ENCODE measurements at regions not wholly inside any gene's neighbourhood (a gene's known extent, or its start where the extent isn't known, plus 50 kb on each side); places are given as distances from the start of the nearest gene placed in this dataset.
A peak's percentile ranks its signal among the peaks of the same experiment; 100 is the strongest.
"Not testable (repeated sequence)": the region's sequence is repeated elsewhere in the genome, so short reads cannot be mapped to it uniquely, and the experiment has no call there.

DNA sequence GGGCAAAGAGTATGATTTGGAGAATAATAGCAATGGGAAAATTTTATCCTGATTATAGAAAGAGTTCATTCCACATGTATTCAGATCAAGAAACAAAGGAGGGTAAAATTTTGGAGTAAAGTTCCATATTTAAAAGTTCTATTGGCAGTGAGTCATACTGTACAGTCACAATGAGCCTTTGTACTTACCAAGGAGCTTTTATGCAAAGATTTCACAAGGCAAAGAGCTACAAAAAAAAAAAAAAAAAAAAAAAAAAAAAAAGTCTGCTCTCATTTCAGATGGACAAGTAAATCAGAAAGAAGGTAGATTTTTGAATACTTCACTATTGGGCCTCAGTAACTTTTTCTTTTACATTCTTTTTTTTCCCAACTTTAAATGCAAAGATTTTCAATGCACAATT lies 1802.2 kb upstream of the PIK3C3 start:
- peak; percentile 4 to 63 for DNase-seq (ENCODE audit: low read depth in 2 of 2)
- H3K4me3 ChIP-seq (replicated peaks in 1 of 2; ENCODE audit: low read depth in 2 of 2, low read length in 2 of 2) = no peak overlapping the region
- TF ChIP-seq, protein P1, sequence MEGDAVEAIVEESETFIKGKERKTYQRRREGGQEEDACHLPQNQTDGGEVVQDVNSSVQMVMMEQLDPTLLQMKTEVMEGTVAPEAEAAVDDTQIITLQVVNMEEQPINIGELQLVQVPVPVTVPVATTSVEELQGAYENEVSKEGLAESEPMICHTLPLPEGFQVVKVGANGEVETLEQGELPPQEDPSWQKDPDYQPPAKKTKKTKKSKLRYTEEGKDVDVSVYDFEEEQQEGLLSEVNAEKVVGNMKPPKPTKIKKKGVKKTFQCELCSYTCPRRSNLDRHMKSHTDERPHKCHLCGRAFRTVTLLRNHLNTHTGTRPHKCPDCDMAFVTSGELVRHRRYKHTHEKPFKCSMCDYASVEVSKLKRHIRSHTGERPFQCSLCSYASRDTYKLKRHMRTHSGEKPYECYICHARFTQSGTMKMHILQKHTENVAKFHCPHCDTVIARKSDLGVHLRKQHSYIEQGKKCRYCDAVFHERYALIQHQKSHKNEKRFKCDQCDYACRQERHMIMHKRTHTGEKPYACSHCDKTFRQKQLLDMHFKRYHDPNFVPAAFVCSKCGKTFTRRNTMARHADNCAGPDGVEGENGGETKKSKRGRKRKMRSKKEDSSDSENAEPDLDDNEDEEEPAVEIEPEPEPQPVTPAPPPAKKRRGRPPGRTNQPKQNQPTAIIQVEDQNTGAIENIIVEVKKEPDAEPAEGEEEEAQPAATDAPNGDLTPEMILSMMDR (IDR thresholded peaks at IDR 0.05; ENCODE audit: low read depth, low read length) = no peak

DNA sequence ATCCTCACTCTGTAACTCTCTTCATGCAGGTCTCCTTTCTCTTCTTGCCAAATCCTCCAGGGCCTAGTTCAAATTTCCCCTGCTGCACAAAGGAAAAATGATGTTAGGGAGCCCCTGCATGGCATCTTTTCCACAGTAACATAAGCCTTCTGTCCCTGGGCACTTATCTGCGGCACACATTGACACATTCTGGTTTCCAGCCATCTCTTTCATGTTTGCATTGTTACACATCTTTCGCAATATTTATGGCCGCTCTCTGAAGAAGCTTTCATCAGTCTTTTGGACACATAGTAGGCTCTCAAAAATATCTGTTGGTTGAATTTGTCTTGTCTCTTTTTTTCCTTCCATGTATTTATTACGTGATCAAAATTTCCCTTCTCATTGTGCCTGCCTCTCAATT lies 1806.1 kb upstream of the PIK3C3 start:
- H3K4me3 ChIP-seq (replicated peaks in 1 of 2; ENCODE audit: low read depth in 2 of 2, low read length in 2 of 2) = no peak overlapping the region
- DNase-seq (ENCODE audit: low read depth in 2 of 2) = no peak
- TF ChIP-seq, protein P1 (IDR thresholded peaks at IDR 0.05; ENCODE audit: low read depth, low read length) = no peak

DNA sequence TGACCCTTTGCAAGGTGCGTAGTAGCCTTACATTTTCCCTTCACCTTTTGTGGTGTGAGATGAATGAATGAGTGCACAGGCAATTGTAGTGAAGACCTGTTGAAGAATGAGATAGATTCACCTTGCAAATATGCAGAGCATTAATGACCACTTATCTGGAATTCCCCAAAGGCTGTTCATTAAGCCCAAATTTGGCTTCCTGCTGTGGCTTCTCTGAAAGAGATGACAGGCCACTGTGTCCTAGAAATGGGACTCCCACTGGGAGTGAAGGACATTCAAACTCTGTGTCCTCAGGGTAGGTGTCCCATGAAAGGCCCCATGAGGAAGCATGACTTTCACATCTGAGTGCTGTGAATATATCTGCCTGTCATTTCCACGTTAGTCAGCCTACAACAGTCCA lies 1821.8 kb upstream of the PIK3C3 start:
- H3K4me3 ChIP-seq (replicated peaks in 1 of 2; ENCODE audit: low read depth in 2 of 2, low read length in 2 of 2) = no peak overlapping the region
- TF ChIP-seq, protein P1 (IDR thresholded peaks at IDR 0.05; ENCODE audit: low read depth, low read length) = no peak
- DNase-seq (ENCODE audit: low read depth in 2 of 2) = no peak

DNA sequence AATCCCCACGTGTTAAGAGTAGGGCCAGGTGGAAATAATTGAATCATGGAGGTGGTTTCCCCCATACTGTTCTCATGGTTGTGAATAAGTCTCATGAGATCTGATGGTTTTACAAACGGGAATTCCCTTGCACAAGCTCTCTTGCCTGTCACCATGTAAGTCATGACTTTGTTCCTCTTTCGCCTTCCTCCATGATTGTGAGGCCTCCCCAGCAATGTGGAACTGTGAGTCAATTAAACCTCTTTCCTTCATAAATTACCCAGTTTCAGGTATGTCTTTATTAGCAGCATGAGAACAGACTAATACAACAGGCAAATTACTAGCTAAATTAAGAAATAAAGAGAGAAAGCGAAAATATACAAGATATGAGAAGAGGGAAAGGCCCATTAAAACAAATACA lies 1822.6 kb upstream of the PIK3C3 start:
- H3K4me3 ChIP-seq (replicated peaks in 1 of 2; ENCODE audit: low read depth in 2 of 2, low read length in 2 of 2); DNase-seq (ENCODE audit: low read depth in 2 of 2): not testable (repeated sequence)

DNA sequence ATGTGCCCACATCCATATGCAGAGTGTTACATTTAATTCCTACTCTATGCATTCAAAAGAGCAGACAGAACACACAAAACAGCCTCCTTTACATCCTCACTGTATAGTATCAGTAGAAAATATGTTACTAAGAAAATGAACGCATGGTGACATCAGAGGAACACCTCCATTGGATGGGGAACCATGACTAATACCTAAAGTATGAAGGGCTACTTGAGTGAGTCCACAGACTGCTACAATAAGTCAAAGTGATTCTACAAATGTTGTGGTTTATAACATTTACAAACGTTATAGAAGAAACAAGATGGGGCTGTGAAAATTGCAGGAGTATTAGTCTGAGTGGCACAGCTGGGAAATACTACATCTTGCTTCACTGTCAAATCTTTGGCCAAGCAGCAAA lies 1830.9 kb upstream of the PIK3C3 start:
- peak; percentile 6 to 77 for DNase-seq (ENCODE audit: low read depth in 2 of 2)
- TF ChIP-seq, protein P1 (IDR thresholded peaks at IDR 0.05; ENCODE audit: low read depth, low read length) = no peak
- no peak overlapping the region for H3K4me3 ChIP-seq (replicated peaks in 1 of 2; ENCODE audit: low read depth in 2 of 2, low read length in 2 of 2)

DNA sequence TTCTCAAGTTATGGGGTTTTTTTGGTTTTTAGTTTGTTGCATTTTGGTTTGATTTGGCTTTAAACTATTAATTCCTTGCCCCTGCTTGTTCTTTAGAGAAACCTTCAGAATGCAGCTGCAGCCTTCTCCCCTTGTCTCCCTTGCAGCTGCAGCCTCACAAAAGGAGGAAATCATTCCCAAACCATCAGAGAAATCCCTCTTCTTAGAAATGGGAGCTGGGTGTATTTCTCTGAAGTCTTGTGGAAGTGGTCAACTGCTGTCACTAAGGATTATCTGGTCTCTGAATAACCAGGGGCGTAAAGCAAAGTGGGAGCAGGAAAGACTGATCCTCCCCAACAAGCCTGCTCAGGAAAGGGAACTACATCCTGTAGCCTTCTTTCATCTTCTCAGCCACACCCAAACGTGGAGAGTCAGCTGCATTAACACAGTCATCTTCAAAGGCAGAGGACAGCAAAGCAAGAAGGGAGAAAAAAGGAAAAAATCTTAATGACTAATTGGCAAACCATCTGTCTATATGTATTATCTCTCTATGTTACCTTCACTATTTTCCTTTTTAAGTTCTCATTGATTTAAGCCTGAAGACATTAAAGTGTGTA lies 1834.1 kb upstream of the PIK3C3 start:
- H3K4me3 ChIP-seq (replicated peaks in 1 of 2; ENCODE audit: low read depth in 2 of 2, low read length in 2 of 2) = no peak overlapping the region
- TF ChIP-seq, protein P1 (IDR thresholded peaks at IDR 0.05; ENCODE audit: low read depth, low read length) = no peak
- DNase-seq (ENCODE audit: low read depth in 2 of 2) = no peak

DNA sequence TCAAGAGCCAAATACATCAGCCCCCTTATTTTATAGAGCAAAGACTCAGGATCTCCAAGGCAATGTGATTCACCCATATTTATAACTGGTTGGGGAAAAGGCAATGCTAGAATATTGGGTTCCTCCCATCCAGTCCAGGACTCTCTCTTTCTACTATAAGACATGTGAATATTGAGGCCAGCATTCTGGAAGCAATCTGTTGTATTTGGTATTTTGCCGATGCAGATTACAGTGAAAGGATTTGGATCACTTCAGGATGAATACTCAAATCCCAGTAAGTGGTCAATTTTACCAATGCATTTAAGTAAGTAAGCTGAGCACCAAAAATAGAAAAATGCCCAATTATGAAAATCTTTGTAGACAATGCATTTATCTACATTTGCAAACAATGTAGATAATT lies 1834.7 kb upstream of the PIK3C3 start:
- TF ChIP-seq, protein P1 (IDR thresholded peaks at IDR 0.05; ENCODE audit: low read depth, low read length) = no peak
- H3K4me3 ChIP-seq (replicated peaks in 1 of 2; ENCODE audit: low read depth in 2 of 2, low read length in 2 of 2) = no peak overlapping the region
- DNase-seq (ENCODE audit: low read depth in 2 of 2) = no peak

DNA sequence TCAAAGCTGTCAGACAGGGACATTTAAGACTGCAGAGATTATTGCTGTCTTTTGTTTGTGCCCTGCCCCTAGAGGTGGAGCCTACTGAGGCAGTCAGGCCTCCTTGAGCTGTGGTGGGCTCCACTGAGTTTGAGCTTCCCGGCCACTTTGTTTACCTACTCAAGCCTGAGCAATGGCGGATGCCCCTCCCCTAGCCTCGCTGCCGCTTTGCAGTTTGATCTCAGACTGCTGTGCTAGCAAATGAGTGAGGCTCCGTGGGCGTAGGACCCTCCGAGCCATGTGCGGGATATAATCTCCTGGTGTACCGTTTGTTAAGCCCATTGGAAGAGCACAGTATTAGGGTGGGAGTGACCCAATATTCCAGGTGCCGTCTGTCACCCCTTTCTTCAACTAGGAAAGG lies 1835.5 kb upstream of the PIK3C3 start:
- not testable (repeated sequence) for DNase-seq (ENCODE audit: low read depth in 2 of 2); H3K4me3 ChIP-seq (replicated peaks in 1 of 2; ENCODE audit: low read depth in 2 of 2, low read length in 2 of 2)
